SK-N-SH treated with all-trans-retinoic acid at 6 μM for 48 hours (cell line): ENCODE measurements at regions not wholly inside any gene's neighbourhood (a gene's known extent, or its start where the extent isn't known, plus 50 kb on each side); places are given as distances from the start of the nearest gene placed in this dataset.

Experiments
- BACH2 ChIP-seq: fragments of 250-450 bp; sonication (Bioruptor Pico); IDR thresholded peaks from 2 replicates; pipeline ENCODE4 v1.9.0; 2021; ENCODE audit warnings: mild to moderate bottlenecking, borderline replicate concordance
- GLIS3 ChIP-seq: fragments of 250-450 bp; sonication (Bioruptor Pico); IDR thresholded peaks from 2 replicates; pipeline ENCODE4 v1.5.0; 2020; ENCODE audit warnings: mild to moderate bottlenecking, moderate library complexity
- PATZ1 ChIP-seq: fragments of 250-450 bp; sonication (Bioruptor Pico); IDR thresholded peaks from 2 replicates; pipeline ENCODE4 v1.8.0; 2020; ENCODE audit warnings: mild to moderate bottlenecking, moderate library complexity, borderline replicate concordance
- RARB ChIP-seq: fragments of 250-450 bp; sonication (Bioruptor Pico); IDR thresholded peaks from 2 replicates; pipeline ENCODE4 v1.8.0; 2021; ENCODE audit warnings: mild to moderate bottlenecking, moderate library complexity
- ZC3H10 ChIP-seq: fragments of 250-450 bp; sonication (Bioruptor Pico); IDR thresholded peaks from 2 replicates; pipeline ENCODE4 v1.5.1; 2021; ENCODE audit warnings: mild to moderate bottlenecking, moderate library complexity
- ZFP3 ChIP-seq: fragments of 250-450 bp; sonication (Bioruptor Pico); IDR thresholded peaks from 2 replicates; pipeline ENCODE4 v1.5.0; 2020; ENCODE audit warnings: mild to moderate bottlenecking, moderate library complexity
- ZFP30 ChIP-seq: fragments of 450-650 bp; formaldehyde crosslinking; IDR thresholded peaks from 2 replicates; pipeline ENCODE4 v1.5.0; 2022; ENCODE audit warnings: mild to moderate bottlenecking, moderate library complexity
- ZNF8 ChIP-seq: fragments of 450-650 bp; formaldehyde crosslinking; IDR thresholded peaks from 2 replicates; pipeline ENCODE4 v1.5.0; 2020; ENCODE audit warnings: mild to moderate bottlenecking, moderate library complexity

- TF ChIP-seq BACH2 (CRISPR knock-in tag) (no peak), ZFP30 (CRISPR knock-in tag) (no peak), ZNF8 (CRISPR knock-in tag) (no peak), GLIS3 (no peak), ZFP3 (no peak), PATZ1 (CRISPR knock-in tag) (no peak), RARB (CRISPR knock-in tag) (no peak), ZC3H10 (CRISPR knock-in tag) (no peak)
These were observed 366.1 kb upstream of the PTBP2 start for GRCh38 chr1:96355521-96355920.
